ENCODE measurements at regions not wholly inside any gene's neighbourhood (a gene's known extent, or its start where the extent isn't known, plus 50 kb on each side); places are given as distances from the start of the nearest gene placed in this dataset.

- Histone ChIP-seq H3K27me3 (ENCODE audit: control insufficient read depth in 1 of 2, insufficient read depth in 2 of 2, low read length in 2 of 2) (0 out of 5 replicates have a peak, but pooled peaks cover 0 to 4% of the 10 kb centered on the region in 2 experiments), H3K36me3 (replicated peaks in 1 of 2; ENCODE audit: control insufficient read depth in 1 of 2, insufficient read depth in 2 of 2, low read length in 2 of 2) (no peaks in the 10 kb centered on the region), H3K4me3 (replicated peaks in 1 of 3; ENCODE audit: insufficient read depth in 1 of 3, low read depth in 2 of 3, low read length in 3 of 3) (no peak overlapping the region), H3K79me2 (ENCODE audit: insufficient read depth, low read length) (no peaks in the 10 kb centered on the region), H3K4me2 (ENCODE audit: low read depth, low read length) (no peak overlapping the region), H4K20me1 (ENCODE audit: insufficient read depth, low read length) (no peaks in the 10 kb centered on the region), H3K9ac (ENCODE audit: insufficient read depth, low read depth, low read length) (no peak overlapping the region), H3K27ac (ENCODE audit: extremely low read length, insufficient read depth, low read length) (no peak overlapping the region), H2AFZ (ENCODE audit: low read length) (no peak overlapping the region), H3K9me3 (ENCODE audit: low read length) (no peaks in the 10 kb centered on the region), H3K4me1 (ENCODE audit: insufficient read depth, low read length) (no peaks in the 10 kb centered on the region)
- no TSS peak for BruUV-seq (replicated peaks)
- ATAC-seq (no peak), DNase-seq (ENCODE audit: low spot score) (no peak), FAIRE-seq (no peak)
- TF ChIP-seq ETV6 (CRISPR knock-in tag; conservative IDR thresholded peaks at IDR 0.05), result no peak
- no peak for TF ChIP-seq FLYWCH1 (CRISPR knock-in tag; IDR thresholded peaks at IDR 0.05)
- TF ChIP-seq, protein P1, sequence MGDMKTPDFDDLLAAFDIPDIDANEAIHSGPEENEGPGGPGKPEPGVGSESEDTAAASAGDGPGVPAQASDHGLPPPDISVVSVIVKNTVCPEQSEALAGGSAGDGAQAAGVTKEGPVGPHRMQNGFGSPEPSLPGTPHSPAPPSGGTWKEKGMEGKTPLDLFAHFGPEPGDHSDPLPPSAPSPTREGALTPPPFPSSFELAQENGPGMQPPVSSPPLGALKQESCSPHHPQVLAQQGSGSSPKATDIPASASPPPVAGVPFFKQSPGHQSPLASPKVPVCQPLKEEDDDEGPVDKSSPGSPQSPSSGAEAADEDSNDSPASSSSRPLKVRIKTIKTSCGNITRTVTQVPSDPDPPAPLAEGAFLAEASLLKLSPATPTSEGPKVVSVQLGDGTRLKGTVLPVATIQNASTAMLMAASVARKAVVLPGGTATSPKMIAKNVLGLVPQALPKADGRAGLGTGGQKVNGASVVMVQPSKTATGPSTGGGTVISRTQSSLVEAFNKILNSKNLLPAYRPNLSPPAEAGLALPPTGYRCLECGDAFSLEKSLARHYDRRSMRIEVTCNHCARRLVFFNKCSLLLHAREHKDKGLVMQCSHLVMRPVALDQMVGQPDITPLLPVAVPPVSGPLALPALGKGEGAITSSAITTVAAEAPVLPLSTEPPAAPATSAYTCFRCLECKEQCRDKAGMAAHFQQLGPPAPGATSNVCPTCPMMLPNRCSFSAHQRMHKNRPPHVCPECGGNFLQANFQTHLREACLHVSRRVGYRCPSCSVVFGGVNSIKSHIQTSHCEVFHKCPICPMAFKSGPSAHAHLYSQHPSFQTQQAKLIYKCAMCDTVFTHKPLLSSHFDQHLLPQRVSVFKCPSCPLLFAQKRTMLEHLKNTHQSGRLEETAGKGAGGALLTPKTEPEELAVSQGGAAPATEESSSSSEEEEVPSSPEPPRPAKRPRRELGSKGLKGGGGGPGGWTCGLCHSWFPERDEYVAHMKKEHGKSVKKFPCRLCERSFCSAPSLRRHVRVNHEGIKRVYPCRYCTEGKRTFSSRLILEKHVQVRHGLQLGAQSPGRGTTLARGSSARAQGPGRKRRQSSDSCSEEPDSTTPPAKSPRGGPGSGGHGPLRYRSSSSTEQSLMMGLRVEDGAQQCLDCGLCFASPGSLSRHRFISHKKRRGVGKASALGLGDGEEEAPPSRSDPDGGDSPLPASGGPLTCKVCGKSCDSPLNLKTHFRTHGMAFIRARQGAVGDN (CRISPR knock-in tag; IDR thresholded peaks at IDR 0.05), result no peak
- no peak for TF ChIP-seq SMARCC2 (IDR thresholded peaks at IDR 0.05)
- TF ChIP-seq ZNF773 (CRISPR knock-in tag; IDR thresholded peaks at IDR 0.05; ENCODE audit: borderline replicate concordance), result no peak
- TF ChIP-seq, protein P2, sequence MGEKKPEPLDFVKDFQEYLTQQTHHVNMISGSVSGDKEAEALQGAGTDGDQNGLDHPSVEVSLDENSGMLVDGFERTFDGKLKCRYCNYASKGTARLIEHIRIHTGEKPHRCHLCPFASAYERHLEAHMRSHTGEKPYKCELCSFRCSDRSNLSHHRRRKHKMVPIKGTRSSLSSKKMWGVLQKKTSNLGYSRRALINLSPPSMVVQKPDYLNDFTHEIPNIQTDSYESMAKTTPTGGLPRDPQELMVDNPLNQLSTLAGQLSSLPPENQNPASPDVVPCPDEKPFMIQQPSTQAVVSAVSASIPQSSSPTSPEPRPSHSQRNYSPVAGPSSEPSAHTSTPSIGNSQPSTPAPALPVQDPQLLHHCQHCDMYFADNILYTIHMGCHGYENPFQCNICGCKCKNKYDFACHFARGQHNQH (CRISPR knock-in tag; IDR thresholded peaks at IDR 0.05), result no peak
- no peak for TF ChIP-seq ZFP37 (CRISPR knock-in tag; IDR thresholded peaks at IDR 0.05; ENCODE audit: borderline replicate concordance)
- TF ChIP-seq KDM4B (CRISPR knock-in tag; IDR thresholded peaks at IDR 0.05), result no peak
- in situ Hi-C loops (cut with HindIII; ENCODE audit: extremely low pct_ligation_motif_present, low pct_unique_long_range_greater_than_20kb), result no loop called here
- 31% methylated on average over 3 of the region's 4 CpGs for WGBS (ENCODE audit: low lambda C conversion rate)
- ChIA-PET POLR2A (no interaction called here), CTCF (ENCODE audit: low intra/inter-chr PET ratio, low total read pairs) (no interaction called here)
- intact Hi-C loops (cut with micrococcal nuclease; ENCODE audit: unreplicated experiment), result no loop called here
Measured at GRCh38 chr15:91784973-91785709, 68.4 kb upstream of the SLCO3A1 start.

Measured in HepG2 (cell line).